ENCODE measurements at regions not wholly inside any gene's neighbourhood (a gene's known extent, or its start where the extent isn't known, plus 50 kb on each side); places are given as distances from the start of the nearest gene placed in this dataset.

- TF ChIP-seq CTCF (conservative IDR thresholded peaks at IDR 0.05; ENCODE audit: low read depth, low read length) (no peak), ELK1 (IDR thresholded peaks at IDR 0.05; ENCODE audit: borderline replicate concordance, low read depth, low read length) (no peak), SMC3 (IDR thresholded peaks at IDR 0.05; ENCODE audit: low read depth, low read length) (no peak), CEBPB (IDR thresholded peaks at IDR 0.05; ENCODE audit: low read depth, low read length) (no peak), MXI1 (IDR thresholded peaks at IDR 0.05; ENCODE audit: borderline replicate concordance, low read depth, low read length) (no peak), POLR2A (IDR thresholded peaks at IDR 0.05; ENCODE audit: low read depth, low read length) (no peak), RCOR1 (IDR thresholded peaks at IDR 0.05; ENCODE audit: insufficient replicate concordance, low read length) (no peak), RFX5 (IDR thresholded peaks at IDR 0.05; ENCODE audit: low read depth, low read length) (no peak), RAD21 (IDR thresholded peaks at IDR 0.05; ENCODE audit: low read length) (no peak)
Observed at GRCh38 chr6:19552588-19552987, 284.6 kb upstream of the ID4 start.

Measured in IMR-90 (cell line).